HEK293T (cell line): ENCODE measurements at regions not wholly inside any gene's neighbourhood (a gene's known extent, or its start where the extent isn't known, plus 50 kb on each side); places are given as distances from the start of the nearest gene placed in this dataset.

Experiments
- ELF4 ChIP-seq: fragments of 450-650 bp; IDR thresholded peaks from 2 replicates; pipeline ENCODE4 v1.6.1; 2017; ENCODE audit warnings: antibody characterized with exemption
- FOXK2 ChIP-seq: fragments of 450-650 bp; IDR thresholded peaks from 2 replicates; pipeline ENCODE4 v1.6.1; 2016; ENCODE audit warnings: mild to moderate bottlenecking
- FOXM1 ChIP-seq: fragments of 450-650 bp; IDR thresholded peaks from 2 replicates; pipeline ENCODE4 v1.6.1; 2017; ENCODE audit warnings: mild to moderate bottlenecking, borderline replicate concordance
- L3MBTL2 ChIP-seq: fragments of 450-650 bp; conservative IDR thresholded peaks from 2 replicates; pipeline ENCODE4 v1.6.1; 2016; ENCODE audit warnings: mild to moderate bottlenecking
- SP1 ChIP-seq: fragments of 450-650 bp; IDR thresholded peaks from 2 replicates; pipeline ENCODE4 v1.6.1; 2017
- SUZ12 ChIP-seq: fragments of 450-650 bp; IDR thresholded peaks from 2 replicates; pipeline ENCODE4 v1.6.1; 2016; ENCODE audit warnings: mild to moderate bottlenecking
- TARDBP ChIP-seq: fragments of 450-650 bp; IDR thresholded peaks from 2 replicates; pipeline ENCODE4 v1.6.1; 2016
- ZNF384 ChIP-seq: fragments of 450-650 bp; IDR thresholded peaks from 2 replicates; pipeline ENCODE4 v1.6.1; 2016
- TF ChIP-seq, protein P1 (sequence below): fragments of 450-650 bp; IDR thresholded peaks from 2 replicates; pipeline ENCODE4 v1.6.1; 2016

DNA sequence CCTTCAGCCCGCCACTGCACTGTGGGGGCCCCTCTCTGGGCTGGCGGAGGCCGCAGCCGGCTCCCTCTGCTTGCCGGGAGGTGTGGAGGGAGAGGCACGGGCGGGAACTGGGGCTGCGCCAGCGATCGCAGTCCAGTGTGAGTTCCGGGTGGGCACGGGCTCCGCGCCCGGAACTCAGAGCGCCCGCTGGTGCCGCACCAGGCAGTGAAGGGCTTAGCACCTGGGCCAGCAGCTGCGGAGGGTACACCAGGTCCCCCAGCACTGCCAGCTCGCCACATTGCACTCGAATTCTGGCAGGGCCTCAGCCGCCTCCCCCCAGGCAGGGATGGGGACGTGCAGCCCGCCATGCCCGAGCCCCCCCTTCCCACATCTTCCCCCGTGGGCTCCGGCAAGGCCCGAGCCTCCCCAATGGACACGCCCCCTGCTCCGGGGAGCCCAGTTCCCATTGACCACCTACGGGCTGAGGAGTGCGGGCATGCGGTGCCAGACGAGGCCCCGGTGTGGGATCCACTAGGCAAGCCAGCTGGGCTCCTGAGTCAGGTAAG lies 135.9 kb upstream of the RFC3 start:
- TF ChIP-seq L3MBTL2 (no peak), SP1 (no peak), SUZ12 (no peak), FOXM1 (no peak), TARDBP (no peak), ELF4 (no peak), ZNF384 (no peak), FOXK2 (no peak)
- TF ChIP-seq, protein P1, sequence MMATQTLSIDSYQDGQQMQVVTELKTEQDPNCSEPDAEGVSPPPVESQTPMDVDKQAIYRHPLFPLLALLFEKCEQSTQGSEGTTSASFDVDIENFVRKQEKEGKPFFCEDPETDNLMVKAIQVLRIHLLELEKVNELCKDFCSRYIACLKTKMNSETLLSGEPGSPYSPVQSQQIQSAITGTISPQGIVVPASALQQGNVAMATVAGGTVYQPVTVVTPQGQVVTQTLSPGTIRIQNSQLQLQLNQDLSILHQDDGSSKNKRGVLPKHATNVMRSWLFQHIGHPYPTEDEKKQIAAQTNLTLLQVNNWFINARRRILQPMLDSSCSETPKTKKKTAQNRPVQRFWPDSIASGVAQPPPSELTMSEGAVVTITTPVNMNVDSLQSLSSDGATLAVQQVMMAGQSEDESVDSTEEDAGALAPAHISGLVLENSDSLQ, result no peak
